RWPE2 (cell line): ENCODE measurements at regions not wholly inside any gene's neighbourhood (a gene's known extent, or its start where the extent isn't known, plus 50 kb on each side); places are given as distances from the start of the nearest gene placed in this dataset.
"Not testable (repeated sequence)": the region's sequence is repeated elsewhere in the genome, so short reads cannot be mapped to it uniquely, and the experiment has no call there.

Experiments
- ATAC-seq: fragments of 200-7000 bp; cut with Tn5 transposase; 3 replicates; pipeline ENCODE4 v1.9.1; 2021; ENCODE audit warnings: low read depth
- DNase-seq: peaks from one replicate; pipeline ENCODE4 v3.0.0-alpha.2; 2020; ENCODE audit warnings: low spot score
- H3K27ac ChIP-seq: fragments of 450-650 bp; 2 replicates; pipeline ENCODE4 v1.5.1; 2017; ENCODE audit warnings: mild to moderate bottlenecking; ENCODE audit not compliant: poor library complexity, severe bottlenecking
- H3K27me3 ChIP-seq: fragments of 250-450 bp; sonication (Bioruptor Pico); 2 replicates; pipeline ENCODE4 v1.5.1; 2021; ENCODE audit warnings: mild to moderate bottlenecking, moderate library complexity; ENCODE audit not compliant: insufficient read depth, poor library complexity, severe bottlenecking
- H3K36me3 ChIP-seq: fragments of 250-450 bp; sonication (Bioruptor Pico); 2 replicates; pipeline ENCODE4 v1.5.1; 2020; ENCODE audit warnings: low read depth, mild to moderate bottlenecking, moderate library complexity
- H3K4me1 ChIP-seq: fragments of 250-450 bp; sonication (Bioruptor Pico); 2 replicates; pipeline ENCODE4 v1.5.1; 2021; ENCODE audit warnings: mild to moderate bottlenecking, moderate library complexity; ENCODE audit not compliant: insufficient read depth, poor library complexity, severe bottlenecking
- H3K4me3 ChIP-seq: fragments of 250-450 bp; sonication (Bioruptor Pico); 2 replicates; pipeline ENCODE4 v1.5.1; 2021; ENCODE audit warnings: mild to moderate bottlenecking, moderate library complexity; ENCODE audit not compliant: severe bottlenecking
- H3K9me3 ChIP-seq: fragments of 250-450 bp; sonication (Bioruptor Pico); 2 replicates; pipeline ENCODE4 v1.5.1; 2021; ENCODE audit warnings: mild to moderate bottlenecking, moderate library complexity; ENCODE audit not compliant: severe bottlenecking
- TF ChIP-seq, protein P1 (sequence below): fragments of 450-650 bp; IDR thresholded peaks from one replicate; pipeline ENCODE4 v1.5.1; 2017; ENCODE audit warnings: mild to moderate bottlenecking, moderate library complexity; ENCODE audit not compliant: poor library complexity, severe bottlenecking

DNA sequence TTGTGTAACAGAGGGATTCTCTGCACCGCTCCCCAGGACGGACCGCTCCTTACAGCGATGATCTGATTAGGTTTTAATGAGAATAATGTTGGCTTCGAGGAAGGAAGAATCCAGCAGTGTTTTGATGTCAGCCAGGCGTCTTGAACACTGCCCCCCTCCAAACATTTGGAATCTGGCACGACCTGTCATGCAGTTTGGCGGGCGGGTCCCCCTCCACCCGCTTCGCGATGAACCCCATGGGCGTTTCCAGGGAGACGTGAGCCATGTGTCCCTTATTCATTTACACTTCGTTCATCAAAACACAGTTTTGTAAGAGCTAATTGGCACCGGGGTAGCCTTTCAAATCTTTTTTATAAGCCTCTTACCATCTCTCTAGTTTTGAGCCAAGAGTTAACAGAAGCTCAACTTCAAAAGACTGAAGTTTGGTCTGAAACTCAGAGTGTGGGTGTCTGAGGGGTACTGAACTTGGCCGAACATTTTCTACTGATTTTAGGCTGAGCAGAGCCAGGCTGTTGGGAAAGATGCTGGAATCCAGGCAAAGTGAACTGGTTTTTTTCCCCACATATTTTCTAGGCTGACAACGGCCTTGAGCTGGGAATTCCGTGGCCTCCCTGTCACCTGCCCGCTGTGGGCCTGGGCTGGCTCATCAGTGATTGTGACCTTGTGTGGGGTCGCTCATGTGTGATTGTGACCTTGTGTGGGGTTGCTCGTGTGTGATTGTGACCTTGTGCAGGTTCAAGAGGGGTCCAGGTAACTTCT is 214.8 kb upstream of the ZNF469 start:
- not testable (repeated sequence) for H3K27ac ChIP-seq, H3K4me1 ChIP-seq, ATAC-seq, H3K9me3 ChIP-seq, DNase-seq, H3K36me3 ChIP-seq, H3K27me3 ChIP-seq, H3K4me3 ChIP-seq

- not testable (repeated sequence) for H3K4me1 ChIP-seq, H3K4me3 ChIP-seq, H3K27ac ChIP-seq, H3K9me3 ChIP-seq, H3K36me3 ChIP-seq, H3K27me3 ChIP-seq, ATAC-seq
- peak; percentile 19 for DNase-seq
Observed at GRCh38 chr16:88168557-88168949, 214.2 kb upstream of the ZNF469 start.

DNA sequence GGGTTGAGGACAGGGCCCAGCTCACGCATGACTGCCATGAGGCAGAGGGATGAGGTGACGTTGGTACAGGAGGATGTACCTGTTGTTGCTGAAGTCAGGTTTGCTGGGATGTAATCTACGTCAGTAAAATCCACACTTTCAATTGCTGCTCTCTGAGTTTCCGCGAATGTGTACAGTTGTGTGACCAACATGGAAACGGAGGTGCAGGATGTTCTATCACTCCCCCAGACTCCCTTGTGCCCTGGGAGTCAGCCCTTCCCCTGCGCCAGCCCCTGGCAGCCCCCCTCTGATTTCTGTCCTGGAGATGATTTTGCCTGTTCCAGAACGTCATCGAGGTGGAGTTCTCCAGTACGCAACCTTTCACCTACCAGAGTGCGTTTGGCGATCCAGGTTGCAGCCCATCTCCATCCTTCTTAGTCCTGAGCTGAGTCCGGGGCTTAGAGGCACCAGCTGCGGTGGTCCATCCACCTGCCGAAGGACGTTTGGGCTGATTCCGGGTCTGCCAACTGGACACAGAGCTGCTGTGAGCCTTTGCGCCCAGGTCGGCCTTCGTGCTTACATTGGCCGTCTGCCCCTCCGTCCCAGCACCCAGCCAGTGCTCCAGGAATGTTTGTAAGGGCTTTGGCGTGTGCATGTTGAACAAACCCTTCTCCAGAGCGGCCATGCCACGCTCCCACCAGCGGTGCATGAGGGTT is 213.5 kb upstream of the ZNF469 start:
- not testable (repeated sequence) for H3K4me1 ChIP-seq, H3K27me3 ChIP-seq, H3K9me3 ChIP-seq, ATAC-seq, H3K36me3 ChIP-seq, H3K4me3 ChIP-seq, H3K27ac ChIP-seq
- peak; percentile 26 for DNase-seq

GRCh38 chr16:88169831-88170165 is 213.0 kb upstream of the ZNF469 start:
- not testable (repeated sequence) for ATAC-seq, H3K4me3 ChIP-seq, H3K36me3 ChIP-seq, H3K4me1 ChIP-seq, H3K27me3 ChIP-seq, H3K9me3 ChIP-seq, H3K27ac ChIP-seq
- DNase-seq = peak; percentile 41

- Histone ChIP-seq H3K27ac (no peak overlapping the region), H3K4me1 (no peaks in the 10 kb centered on the region), H3K36me3 (no peaks in the 10 kb centered on the region), H3K9me3 (no peaks in the 10 kb centered on the region), H3K27me3 (no peaks in the 10 kb centered on the region), H3K4me3 (no peak overlapping the region)
- ATAC-seq (0 out of 3 replicates have a peak, but pooled peaks have one; percentile 25), DNase-seq (no peak)
- TF ChIP-seq, protein P1, sequence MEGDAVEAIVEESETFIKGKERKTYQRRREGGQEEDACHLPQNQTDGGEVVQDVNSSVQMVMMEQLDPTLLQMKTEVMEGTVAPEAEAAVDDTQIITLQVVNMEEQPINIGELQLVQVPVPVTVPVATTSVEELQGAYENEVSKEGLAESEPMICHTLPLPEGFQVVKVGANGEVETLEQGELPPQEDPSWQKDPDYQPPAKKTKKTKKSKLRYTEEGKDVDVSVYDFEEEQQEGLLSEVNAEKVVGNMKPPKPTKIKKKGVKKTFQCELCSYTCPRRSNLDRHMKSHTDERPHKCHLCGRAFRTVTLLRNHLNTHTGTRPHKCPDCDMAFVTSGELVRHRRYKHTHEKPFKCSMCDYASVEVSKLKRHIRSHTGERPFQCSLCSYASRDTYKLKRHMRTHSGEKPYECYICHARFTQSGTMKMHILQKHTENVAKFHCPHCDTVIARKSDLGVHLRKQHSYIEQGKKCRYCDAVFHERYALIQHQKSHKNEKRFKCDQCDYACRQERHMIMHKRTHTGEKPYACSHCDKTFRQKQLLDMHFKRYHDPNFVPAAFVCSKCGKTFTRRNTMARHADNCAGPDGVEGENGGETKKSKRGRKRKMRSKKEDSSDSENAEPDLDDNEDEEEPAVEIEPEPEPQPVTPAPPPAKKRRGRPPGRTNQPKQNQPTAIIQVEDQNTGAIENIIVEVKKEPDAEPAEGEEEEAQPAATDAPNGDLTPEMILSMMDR = no peak
Observed at GRCh38 chr16:88170528-88170991, 212.2 kb upstream of the ZNF469 start.

- not testable (repeated sequence) for DNase-seq, H3K27me3 ChIP-seq, H3K4me3 ChIP-seq, H3K9me3 ChIP-seq, H3K4me1 ChIP-seq, ATAC-seq, H3K27ac ChIP-seq, H3K36me3 ChIP-seq
Observed at GRCh38 chr16:88171126-88171525, 211.6 kb upstream of the ZNF469 start.

DNA sequence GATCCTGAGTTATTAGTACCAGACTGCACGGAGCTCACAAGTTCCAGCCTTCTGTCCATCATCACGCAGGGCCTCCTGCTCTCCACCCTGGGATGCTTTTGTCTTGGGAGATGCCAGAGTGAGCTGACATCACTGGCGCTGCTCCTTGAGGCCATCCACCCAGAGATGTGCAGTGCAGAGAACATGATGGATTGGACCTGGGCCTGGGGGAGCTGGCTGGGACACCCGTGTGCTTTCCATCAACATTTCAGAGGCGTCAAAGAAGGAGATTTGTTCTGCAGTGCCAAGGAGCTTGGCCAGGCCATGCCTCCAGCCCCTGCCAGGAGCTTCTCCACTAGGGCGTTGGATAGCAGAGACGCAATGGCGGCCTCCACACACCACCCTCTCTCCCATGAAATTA is 206.6 kb upstream of the ZNF469 start:
- H3K27me3 ChIP-seq, ATAC-seq, DNase-seq: not testable (repeated sequence)

GRCh38 chr16:88176591-88177180 is 206.1 kb upstream of the ZNF469 start:
- not testable (repeated sequence) for ATAC-seq, H3K36me3 ChIP-seq, H3K27ac ChIP-seq, H3K4me3 ChIP-seq, DNase-seq, H3K27me3 ChIP-seq, H3K4me1 ChIP-seq, H3K9me3 ChIP-seq

More for the DNA sequence above, 206.6 kb upstream of the ZNF469 start:
- not testable (repeated sequence) for H3K4me3 ChIP-seq, H3K27ac ChIP-seq, H3K9me3 ChIP-seq, H3K4me1 ChIP-seq, H3K36me3 ChIP-seq

DNA sequence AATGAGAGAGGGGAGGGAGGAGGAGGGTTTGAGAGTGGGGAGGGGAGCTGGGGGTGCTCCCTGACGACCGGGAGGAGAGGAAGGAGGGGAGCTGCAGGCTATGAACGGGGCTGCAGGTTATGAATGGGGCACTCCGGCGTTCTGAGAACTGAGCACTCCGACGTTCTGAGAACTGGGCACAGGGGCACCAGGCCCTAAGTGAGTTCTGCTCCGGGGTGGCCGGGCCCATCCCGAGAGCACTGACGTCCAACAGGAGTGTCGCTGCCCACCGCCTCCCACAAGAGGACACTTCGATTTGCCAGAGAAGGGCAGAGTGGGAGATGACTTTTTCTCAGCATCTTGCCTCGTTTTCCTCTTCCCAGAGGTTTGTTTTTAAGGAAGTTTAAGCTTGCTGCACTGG is 204.5 kb upstream of the ZNF469 start:
- DNase-seq, H3K27me3 ChIP-seq, H3K27ac ChIP-seq, H3K4me1 ChIP-seq, H3K9me3 ChIP-seq, H3K4me3 ChIP-seq, ATAC-seq, H3K36me3 ChIP-seq: not testable (repeated sequence)

- H3K27me3 ChIP-seq, H3K9me3 ChIP-seq, H3K4me3 ChIP-seq, H3K36me3 ChIP-seq, H3K27ac ChIP-seq, DNase-seq, ATAC-seq, H3K4me1 ChIP-seq: not testable (repeated sequence)
Observed at GRCh38 chr16:88178896-88179295, 203.9 kb upstream of the ZNF469 start.
